ENCODE measurements at regions not wholly inside any gene's neighbourhood (a gene's known extent, or its start where the extent isn't known, plus 50 kb on each side); places are given as distances from the start of the nearest gene placed in this dataset.
"Not testable (repeated sequence)": the region's sequence is repeated elsewhere in the genome, so short reads cannot be mapped to it uniquely, and the experiment has no call there.

- not testable (repeated sequence) for DNase-seq (ENCODE audit: low spot score)
Observed at GRCh38 chr6:68022968-68023367, 612.1 kb upstream of the ADGRB3 start.

GRCh38 chr6:68013780-68014515, 621.1 kb upstream of the ADGRB3 start:
- DNase-seq (ENCODE audit: low spot score) = no peak

DNA sequence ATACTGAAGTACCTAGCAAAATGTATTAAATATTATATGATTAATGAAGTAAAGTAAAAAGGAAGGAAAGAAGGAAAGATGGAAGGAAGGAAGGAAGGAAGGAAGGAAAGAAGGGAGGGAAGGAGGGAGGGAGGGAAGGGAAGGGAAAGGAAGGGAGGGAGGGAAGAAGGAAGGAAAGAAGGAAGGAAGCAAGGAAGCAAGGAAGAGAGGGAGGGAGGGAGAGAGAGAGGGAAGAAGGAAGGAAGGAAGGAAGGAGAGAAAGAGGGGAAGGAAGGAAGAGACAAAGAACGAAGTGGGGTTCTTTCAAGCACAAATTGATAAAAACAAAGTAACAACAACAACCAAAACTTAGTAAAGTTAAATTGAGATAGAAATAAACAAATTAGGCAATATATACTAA, 622.3 kb upstream of the ADGRB3 start:
- no peak for DNase-seq (ENCODE audit: low spot score)

- DNase-seq (ENCODE audit: low spot score) = no peak
Observed at GRCh38 chr6:68010936-68011335, 624.1 kb upstream of the ADGRB3 start.

DNA sequence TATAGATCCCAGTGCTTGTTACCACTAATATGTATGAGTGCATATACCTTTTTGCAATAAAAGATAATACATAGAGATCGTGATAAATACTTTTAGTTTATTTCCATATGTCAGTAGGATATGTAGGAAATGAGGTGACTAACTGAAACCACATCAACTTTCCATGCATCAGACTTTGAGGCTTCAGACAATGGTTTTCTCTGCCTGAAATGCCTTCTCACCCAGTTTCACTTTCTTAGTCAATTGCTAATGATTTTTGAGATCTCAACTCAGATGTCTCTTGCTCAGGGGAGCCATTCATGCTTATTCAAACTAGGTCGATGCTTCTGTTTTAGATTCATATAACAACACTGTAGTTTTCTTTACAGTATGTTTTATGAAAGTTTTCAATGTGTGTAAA, 626.6 kb upstream of the ADGRB3 start:
- no peak for DNase-seq (ENCODE audit: low spot score)

DNA sequence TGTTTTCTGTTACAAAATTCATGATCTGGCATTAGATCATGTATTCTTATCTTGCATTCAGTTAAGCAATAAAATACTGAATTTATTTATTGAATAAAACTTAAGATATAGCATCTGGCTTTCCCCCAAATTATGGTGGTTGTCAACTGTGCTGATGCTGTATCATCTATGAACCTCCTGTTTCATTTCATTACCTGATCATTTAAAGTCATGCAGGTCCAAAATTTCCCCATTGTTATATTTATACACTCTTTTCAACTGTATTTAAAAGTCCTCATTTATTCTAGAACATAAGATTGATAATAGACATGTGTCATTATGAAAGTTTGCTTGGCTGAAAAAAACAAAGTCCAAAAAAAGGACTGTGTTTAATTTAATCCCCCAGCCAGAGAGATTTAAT, 627.4 kb upstream of the ADGRB3 start:
- DNase-seq (ENCODE audit: low spot score) = no peak

- no peak for DNase-seq (ENCODE audit: low spot score)
Observed at GRCh38 chr6:67986694-67987232, 648.3 kb upstream of the ADGRB3 start.

GRCh38 chr6:67976486-67976885, 658.6 kb upstream of the ADGRB3 start:
- no peak for DNase-seq (ENCODE audit: low spot score)

DNA sequence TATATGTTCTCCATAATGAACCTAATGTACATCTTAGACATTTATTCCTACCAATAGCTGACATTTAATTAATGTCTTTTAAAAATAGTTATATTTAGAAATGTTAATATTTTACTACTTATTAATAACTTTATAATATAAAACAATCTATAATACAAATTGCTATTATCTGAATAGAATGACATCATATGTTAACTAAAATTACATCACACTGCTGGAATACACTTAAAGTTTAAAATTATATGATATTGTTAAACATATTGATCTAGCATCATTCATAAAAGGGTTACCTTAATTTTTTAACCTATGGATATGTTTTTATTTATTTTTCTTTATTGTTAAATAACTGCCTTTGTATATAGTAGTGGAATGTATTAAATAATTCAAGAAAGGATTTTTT, 660.2 kb upstream of the ADGRB3 start:
- no peak for DNase-seq (ENCODE audit: low spot score)

- DNase-seq (ENCODE audit: low spot score) = no peak
Observed at GRCh38 chr6:67971812-67972211, 663.3 kb upstream of the ADGRB3 start.

- no peak for DNase-seq (ENCODE audit: low spot score)
Observed at GRCh38 chr6:67966830-67967229, 668.3 kb upstream of the ADGRB3 start.

DNA sequence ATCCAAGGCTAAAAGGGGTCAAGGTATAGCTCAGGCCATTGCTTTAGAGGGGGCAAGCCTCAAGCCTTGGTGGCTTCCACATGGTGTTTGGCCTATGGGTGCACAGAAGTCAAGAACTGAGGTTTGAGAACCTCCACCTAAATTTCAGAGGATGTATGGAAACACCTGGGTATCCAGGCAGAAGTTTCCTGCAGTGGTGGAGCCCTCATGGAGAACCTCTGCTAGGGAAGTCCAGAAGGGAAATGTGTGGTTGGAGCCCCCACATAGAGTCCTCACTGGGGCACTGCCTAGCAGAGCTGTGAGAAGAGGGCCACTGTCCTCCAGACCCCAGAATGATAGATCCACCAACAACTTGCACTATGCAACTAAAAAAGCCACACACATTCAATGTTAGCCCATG, 678.7 kb upstream of the ADGRB3 start:
- DNase-seq (ENCODE audit: low spot score) = no peak

DNA sequence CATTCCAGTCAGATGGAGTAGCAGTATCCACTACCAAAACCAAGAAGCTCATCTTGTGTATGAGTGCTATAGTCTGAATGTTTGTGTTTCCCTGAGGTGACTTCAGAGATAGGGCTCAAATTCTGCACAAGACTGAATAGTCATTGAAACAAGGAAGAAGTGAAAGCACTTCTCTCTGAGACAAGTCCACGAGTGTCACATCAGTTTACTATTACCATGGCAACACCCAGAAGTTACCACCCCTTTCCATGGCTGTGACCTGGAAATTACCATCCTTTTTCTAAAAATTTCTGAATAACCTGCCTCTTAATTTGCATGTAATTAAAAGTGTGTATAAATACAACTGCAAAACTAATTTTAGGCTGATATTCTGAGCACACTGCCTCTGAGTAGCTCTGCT, 682.1 kb upstream of the ADGRB3 start:
- DNase-seq (ENCODE audit: low spot score) = no peak

DNA sequence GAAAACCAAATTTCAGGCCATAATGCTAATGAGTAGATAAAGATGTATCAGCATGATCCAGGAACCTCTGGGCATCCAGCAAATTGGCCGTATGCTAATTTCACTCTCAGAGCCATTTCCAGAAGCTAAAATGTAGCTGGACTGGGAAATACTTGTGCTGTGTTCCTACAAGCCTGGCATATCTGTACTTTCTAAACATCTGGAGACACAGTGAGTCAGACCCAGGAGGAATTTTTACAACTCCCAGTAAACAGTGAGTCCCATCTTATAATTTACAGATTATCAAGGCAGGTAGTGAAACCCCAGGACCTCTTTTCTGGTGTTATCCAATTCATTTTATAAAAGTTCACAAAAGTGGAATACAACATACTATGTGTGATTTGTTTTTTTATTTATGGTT, 683.0 kb upstream of the ADGRB3 start:
- DNase-seq (ENCODE audit: low spot score) = no peak

GRCh38 chr6:67947762-67948161, 687.3 kb upstream of the ADGRB3 start:
- DNase-seq (ENCODE audit: low spot score) = not testable (repeated sequence)

GRCh38 chr6:67935976-67936477, 699.1 kb upstream of the ADGRB3 start:
- no peak for DNase-seq (ENCODE audit: low spot score)

- no peak for DNase-seq (ENCODE audit: low spot score)
Observed at GRCh38 chr6:67933278-67933677, 701.8 kb upstream of the ADGRB3 start.

- not testable (repeated sequence) for DNase-seq (ENCODE audit: low spot score)
Observed at GRCh38 chr6:67922588-67922987, 712.5 kb upstream of the ADGRB3 start.

DNA sequence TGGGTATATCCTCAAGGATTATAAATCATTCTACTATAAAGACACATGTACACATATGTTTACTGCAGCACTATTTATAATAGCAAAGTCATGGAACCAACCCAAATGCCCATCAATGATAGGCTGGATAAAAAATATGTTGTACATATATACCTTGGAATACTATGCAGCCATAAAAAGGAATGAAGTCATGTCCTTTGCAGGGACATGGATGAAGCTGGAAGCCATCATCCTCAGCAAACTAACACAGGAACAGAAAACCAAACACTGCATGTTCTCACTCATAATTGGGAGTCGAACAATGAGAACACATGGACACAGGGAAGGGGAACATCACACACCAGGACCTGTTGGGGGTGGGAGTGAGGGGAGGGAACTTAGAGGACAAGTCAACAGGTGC, 715.0 kb upstream of the ADGRB3 start:
- DNase-seq (ENCODE audit: low spot score) = not testable (repeated sequence)

DNA sequence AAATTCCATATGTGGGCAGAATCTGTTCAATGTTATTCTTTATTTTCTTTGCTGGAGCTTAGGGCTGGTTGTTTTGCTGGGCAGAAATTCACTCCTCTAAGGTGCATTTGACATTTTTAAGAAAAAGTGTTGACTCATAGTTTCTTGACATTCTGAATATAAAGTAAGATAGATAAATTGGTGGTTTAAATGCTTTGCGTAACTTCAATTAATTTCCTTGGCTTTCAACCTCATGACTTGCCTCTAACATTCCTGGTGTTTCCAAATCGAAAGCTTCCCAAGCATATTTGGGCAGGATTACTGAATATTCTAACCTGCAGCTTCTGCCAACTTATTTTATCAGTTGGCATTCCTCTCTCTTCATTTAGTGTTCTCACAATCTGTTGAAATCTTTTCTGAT, 718.7 kb upstream of the ADGRB3 start:
- DNase-seq (ENCODE audit: low spot score) = no peak

- DNase-seq (ENCODE audit: low spot score) = no peak
Observed at GRCh38 chr6:67914419-67914818, 720.7 kb upstream of the ADGRB3 start.

DNA sequence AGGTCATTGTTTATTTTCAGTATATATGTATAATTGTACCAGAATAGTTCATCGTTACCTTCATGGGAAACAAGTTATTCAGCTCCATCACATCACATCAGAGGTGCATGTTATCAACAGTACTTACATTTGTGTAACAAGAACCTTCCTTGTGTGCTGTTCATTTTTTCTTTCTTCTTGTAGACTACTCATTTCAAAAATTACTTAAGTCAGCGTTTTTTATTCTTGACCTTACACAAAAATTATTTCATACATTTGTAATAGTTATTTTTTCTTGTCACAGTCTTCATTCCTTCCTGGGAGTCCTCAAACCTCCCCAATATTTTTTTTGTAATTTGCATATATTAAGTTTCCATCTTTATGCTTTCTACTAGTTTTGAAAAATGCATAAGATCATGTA, 725.7 kb upstream of the ADGRB3 start:
- no peak for DNase-seq (ENCODE audit: low spot score)

GRCh38 chr6:67908379-67908778, 726.7 kb upstream of the ADGRB3 start:
- no peak for DNase-seq (ENCODE audit: low spot score)

- DNase-seq (ENCODE audit: low spot score) = not testable (repeated sequence)
Observed at GRCh38 chr6:67904735-67905134, 730.3 kb upstream of the ADGRB3 start.
